HG03432 (cell line): ENCODE measurements at regions not wholly inside any gene's neighbourhood (a gene's known extent, or its start where the extent isn't known, plus 50 kb on each side); places are given as distances from the start of the nearest gene placed in this dataset.

Source experiments
- ATAC-seq: cut with Tn5 transposase; IDR thresholded peaks from one replicate; pipeline ENCODE4 v1.9.1; 2021; ENCODE audit warnings: mild to moderate bottlenecking, moderate library complexity; ENCODE audit not compliant: unreplicated experiment

DNA sequence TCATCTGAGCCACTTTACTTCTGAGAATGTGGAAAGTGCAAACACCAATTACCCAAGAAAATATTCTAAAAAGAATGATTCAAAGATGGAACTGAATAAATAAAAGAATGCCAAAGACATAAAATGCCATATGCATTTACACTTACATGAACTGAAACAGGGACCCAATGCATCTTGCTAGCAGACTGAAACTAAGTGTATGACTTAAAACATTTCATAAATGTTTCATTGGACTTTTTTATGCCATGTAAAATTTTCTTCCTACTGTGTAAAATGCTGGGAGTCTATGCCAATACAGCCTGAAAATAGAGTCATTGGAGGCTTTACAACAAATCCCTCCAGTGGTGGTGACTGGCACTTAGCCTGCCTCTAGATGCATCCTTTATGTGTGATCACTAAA, 735.1 kb upstream of the CCDC54 start:
- no peak for ATAC-seq

DNA sequence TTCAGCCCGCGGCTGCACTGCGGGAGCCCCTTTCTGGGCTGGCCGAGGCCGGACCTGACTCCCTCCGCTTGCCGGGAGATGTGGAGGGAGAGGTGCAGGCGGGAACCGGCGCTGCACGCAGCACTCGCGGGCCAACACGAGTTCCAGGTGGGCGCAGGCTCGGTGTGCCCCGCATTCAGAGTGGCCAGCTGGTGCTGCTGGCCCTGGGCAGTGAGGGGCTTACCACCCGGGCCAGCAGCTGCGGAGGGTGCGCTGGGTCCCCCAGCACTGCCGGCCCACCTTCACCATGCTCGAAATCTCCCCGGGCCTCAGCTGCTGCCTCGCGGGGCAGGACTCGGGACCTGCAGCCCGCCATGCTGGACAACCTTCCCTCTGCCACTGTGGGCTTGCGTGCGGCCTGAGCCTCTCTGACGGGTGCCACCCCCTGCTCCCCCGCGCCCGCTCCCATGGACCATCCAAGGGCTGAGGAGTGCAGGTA, 733.5 kb upstream of the CCDC54 start:
- no peak for ATAC-seq

- no peak for ATAC-seq
Measured at GRCh38 chr3:106673926-106674569, 703.2 kb upstream of the CCDC54 start.

- no peak for ATAC-seq
Measured at GRCh38 chr3:106675451-106675850, 701.8 kb upstream of the CCDC54 start.

DNA sequence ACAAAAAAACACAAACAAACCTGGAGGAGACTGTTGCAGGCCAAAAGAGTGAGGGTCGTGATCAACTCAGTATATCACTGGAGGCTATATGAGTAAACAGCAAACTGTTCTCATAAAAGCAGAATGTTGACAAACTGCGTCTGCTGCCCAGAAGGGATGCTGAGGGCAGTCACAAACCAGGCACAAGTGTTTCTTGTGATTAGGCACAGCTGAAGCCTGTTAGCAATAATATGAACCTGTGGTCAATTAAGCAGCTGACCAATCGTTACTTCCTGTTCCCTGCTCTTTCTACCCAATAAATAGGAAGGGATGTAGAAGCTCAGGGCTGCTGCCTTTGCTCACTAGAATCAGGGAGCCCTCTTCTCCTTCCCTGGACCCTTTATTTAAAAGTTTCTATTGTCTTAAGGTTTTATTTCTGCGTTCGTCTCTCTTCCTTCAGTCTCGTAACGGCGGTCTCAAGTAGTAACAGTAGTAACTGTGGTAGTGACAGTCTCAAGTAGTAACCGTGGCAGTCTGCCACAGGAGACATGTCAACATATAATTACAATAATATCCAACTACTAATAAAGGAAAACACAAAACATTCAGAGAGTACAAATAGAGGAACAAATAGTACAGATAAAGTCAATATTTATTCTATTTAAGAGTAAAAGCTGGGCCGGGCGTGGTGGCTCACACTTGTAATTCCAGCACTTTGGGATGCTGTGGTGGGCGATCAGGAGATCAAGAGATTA, 698.4 kb upstream of the CCDC54 start:
- ATAC-seq = no peak

DNA sequence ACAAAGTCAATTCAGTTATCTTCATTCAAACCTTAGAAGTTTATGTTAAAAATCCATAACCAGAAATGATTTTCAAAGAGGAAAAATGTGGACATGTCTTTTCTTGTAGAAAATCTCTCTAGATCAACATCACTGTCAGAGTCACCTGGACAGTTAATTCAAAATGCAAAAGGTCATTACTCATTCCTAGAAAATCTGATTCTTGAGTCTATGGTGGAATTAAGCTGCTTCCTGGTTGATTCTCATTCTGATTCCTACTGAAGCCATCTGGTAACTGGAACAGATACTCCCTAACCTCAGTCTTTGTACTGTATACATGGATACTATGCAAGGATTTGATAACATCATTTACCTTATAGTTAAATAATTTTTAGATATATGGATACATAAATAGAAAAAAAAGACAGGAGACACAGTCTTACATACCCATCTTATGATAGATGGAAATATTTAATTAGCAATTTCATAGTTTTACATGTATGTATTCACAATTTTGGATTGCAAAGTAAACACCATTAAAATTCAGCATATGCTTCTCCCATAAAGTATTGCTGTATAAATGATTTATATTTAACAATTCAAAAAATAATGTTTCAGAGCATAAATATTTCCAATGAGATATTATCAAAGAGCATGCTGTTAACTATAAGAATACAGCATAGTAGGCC, 693.2 kb upstream of the CCDC54 start:
- no peak for ATAC-seq

- ATAC-seq = no peak
Measured at GRCh38 chr3:106685745-106686144, 691.5 kb upstream of the CCDC54 start.

DNA sequence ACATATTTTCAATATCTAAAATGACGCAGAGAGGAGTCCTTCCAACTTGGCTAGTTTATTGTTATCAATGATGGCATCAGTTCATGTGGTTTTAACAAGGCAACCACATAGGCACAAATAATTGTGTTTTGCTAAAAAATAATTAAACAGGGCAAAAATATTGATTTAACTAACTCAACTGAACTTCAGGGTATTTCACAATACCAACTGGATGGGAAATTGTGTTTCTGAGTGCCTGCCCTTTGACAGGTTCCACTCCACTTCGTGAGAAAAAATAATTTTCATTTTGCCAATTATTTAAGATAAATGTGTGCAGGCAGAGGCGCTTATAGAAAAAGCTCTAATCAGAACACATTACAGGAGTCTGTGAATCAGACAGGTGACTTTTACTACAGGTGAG, 689.3 kb upstream of the CCDC54 start:
- no peak for ATAC-seq

- no peak for ATAC-seq
Measured at GRCh38 chr3:106688464-106688863, 688.8 kb upstream of the CCDC54 start.

GRCh38 chr3:106691476-106691875, 685.8 kb upstream of the CCDC54 start:
- ATAC-seq = no peak

DNA sequence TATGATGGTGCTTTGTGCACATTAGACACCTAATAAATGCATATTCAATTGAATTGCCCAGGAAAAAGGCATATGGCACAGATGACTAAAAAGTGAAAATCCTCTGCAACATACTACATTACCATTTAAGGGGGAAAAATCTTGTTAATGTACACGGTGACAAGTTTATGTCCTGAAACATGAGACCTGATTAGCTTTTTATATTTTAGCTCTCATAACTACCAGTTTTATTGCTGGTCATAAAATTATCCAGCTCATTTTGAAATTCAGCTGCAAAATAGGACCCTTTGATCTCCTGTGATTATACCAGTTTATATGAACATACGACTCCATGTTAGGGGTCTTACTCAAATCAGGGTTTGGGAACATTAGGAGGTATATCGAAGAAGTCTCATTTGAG, 684.6 kb upstream of the CCDC54 start:
- no peak for ATAC-seq

DNA sequence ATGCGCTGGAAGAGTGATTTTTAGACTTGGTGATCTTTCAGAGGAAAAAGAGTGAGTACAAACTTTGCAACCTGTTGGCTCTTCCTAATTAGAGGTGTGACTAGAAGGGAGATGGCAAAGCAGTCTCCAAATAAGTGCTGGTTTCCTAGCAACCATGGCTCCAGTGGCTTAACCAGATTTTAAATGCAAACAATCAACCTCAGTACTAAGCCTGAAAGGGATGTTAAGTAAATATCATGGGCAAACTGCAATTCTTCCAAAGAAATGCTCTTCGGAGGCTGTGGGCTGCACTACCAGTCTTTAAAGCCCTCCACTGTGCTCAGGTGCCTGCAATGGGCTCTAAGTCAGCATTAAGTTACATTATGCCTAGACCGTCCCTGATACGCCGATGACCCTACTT, 678.1 kb upstream of the CCDC54 start:
- no peak for ATAC-seq

- no peak for ATAC-seq
Measured at GRCh38 chr3:106700981-106701380, 676.3 kb upstream of the CCDC54 start.

- no peak for ATAC-seq
Measured at GRCh38 chr3:106703524-106703923, 673.7 kb upstream of the CCDC54 start.

GRCh38 chr3:106707347-106707746, 669.9 kb upstream of the CCDC54 start:
- ATAC-seq = no peak

GRCh38 chr3:106710596-106710995, 666.6 kb upstream of the CCDC54 start:
- no peak for ATAC-seq

DNA sequence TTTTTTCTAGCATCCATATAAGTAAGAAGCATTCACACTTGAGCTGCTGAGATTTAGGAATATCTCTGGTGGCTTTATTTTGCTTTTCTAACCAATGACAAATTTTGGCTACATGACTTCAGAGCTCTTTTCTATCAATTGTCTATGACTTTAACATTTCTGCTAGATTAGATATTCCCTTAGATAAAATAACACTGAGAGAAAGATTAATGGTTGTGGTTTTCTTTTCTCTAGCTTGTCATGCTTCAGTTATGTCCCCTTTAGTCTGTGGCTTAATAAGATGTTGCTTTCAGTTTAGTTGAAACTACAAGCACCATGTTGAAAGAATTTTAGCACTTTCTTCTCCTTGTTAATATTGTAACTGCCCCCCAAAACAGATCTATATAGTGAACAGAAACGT, 665.6 kb upstream of the CCDC54 start:
- no peak for ATAC-seq

DNA sequence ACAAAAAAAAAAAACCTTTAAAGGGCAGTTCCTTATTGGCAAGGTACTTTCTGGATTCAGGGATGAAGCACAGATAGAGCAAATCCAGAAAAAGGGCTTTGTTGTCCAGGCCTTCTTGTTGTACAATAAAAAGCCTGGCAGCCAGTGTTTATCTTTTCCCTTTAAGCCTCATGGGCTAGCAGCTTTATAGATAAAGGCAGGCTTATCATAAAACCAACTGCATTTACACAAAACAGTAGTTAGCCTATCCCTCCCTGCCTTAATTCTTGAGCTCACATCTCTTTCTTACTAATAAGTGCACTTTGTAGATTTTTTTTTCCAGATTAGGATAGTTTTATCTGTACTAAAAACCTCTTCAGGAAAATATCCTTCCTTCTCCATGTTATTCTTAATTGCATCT, 662.8 kb upstream of the CCDC54 start:
- ATAC-seq = no peak

GRCh38 chr3:106715286-106715685, 662.0 kb upstream of the CCDC54 start:
- no peak for ATAC-seq

- ATAC-seq = no peak
Measured at GRCh38 chr3:106717178-106717780, 660.0 kb upstream of the CCDC54 start.

DNA sequence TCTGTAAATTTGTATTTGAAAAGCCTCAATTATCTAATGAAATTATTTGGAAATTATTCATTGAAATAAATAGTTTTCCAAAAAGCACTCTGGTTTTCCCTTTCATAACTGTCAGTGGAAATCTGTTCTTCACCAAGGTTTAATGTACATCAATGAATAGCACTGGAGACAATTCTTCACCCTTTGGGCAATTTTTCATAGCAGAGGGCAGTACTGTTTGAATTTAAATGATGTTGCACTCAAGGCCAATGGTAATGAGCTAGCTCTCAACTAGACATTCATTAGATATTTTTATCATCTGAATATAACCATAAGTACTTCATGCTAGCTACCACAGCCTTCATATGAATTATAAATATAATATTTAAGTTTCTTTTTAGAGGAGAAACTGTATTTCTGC, 658.2 kb upstream of the CCDC54 start:
- no peak for ATAC-seq

- no peak for ATAC-seq
Measured at GRCh38 chr3:106719583-106719982, 657.7 kb upstream of the CCDC54 start.
